HepG2 (cell line): ENCODE measurements at regions not wholly inside any gene's neighbourhood (a gene's known extent, or its start where the extent isn't known, plus 50 kb on each side); places are given as distances from the start of the nearest gene placed in this dataset.

Experiments
- ATAC-seq: fragments of 200-7000 bp; cut with Tn5 transposase; 3 replicates; pipeline ENCODE4 v1.9.1; 2020; ENCODE audit warnings: mild to moderate bottlenecking, moderate library complexity
- BruUV-seq: library from RNA; stranded (reverse); fragments of 400-500 nt; replicated peaks from 2 replicates; lab custom pipeline; 2021; lab: Mats Ljungman, UMichigan
- CTCF ChIA-PET: fragments of 300-600 bp; formaldehyde crosslinking; extraction: SDS; loops from one replicate; lab custom pipeline; 2021; ENCODE audit warnings: low total read pairs, inconsistent platforms, low intra/inter-chr PET ratio; lab: Yijun Ruan, JAX
- POLR2A ChIA-PET: fragments of 350-600 bp; sonication (Branson Sonifier 250); formaldehyde crosslinking; loops from one replicate; lab custom pipeline; 2020; ENCODE audit warnings: antibody characterized with exemption, inconsistent platforms; lab: Yijun Ruan, JAX
- DNase-seq: peaks from one replicate; pipeline ENCODE4 v3.0.0-alpha.2; 2015; ENCODE audit warnings: low spot score
- FAIRE-seq: peaks from 3 replicates; lab custom pipeline; 2011; peaks lifted over from hg19 to GRCh38; lab: Jason Lieb, UNC
- H2AFZ ChIP-seq: one replicate; pipeline ENCODE4 v1.6.1; 2011; ENCODE audit warnings: low read length, inconsistent platforms
- H3K27ac ChIP-seq: fragments of 300-600 bp; 3 replicates; pipeline ENCODE4 v1.8.0; 2011; ENCODE audit warnings: mixed run types, mild to moderate bottlenecking, mixed read lengths, low read length, inconsistent platforms; ENCODE audit not compliant: insufficient read depth; ENCODE audit errors: extremely low read length
- H3K27me3 ChIP-seq, 2 experiments: fragments of 200-600 bp in 1 of 2; 2 replicates in 1 of 2; 3 replicates in 1 of 2; pipeline versions ENCODE4 v1.6.0 to v1.8.0; 2011; ENCODE audit warnings: low read length in 2 of 2, mild to moderate bottlenecking in 2 of 2, moderate library complexity in 2 of 2, inconsistent platforms in 1 of 2; ENCODE audit not compliant: insufficient read depth in 2 of 2, control insufficient read depth in 1 of 2
- H3K36me3 ChIP-seq, 2 experiments: fragments of 200-600 bp in 1 of 2; replicated peaks in 1 of 2; 2 replicates in 1 of 2; 3 replicates in 1 of 2; pipeline versions ENCODE4 v1.5.1 to v1.8.0; 2011; ENCODE audit warnings: low read length in 2 of 2, inconsistent platforms in 1 of 2; ENCODE audit not compliant: insufficient read depth in 2 of 2, control insufficient read depth in 1 of 2
- H3K4me1 ChIP-seq: 2 replicates; pipeline ENCODE4 v1.5.1; 2012; ENCODE audit warnings: low read length, inconsistent platforms; ENCODE audit not compliant: insufficient read depth
- H3K4me2 ChIP-seq: 2 replicates; pipeline ENCODE4 v1.6.0; 2011; ENCODE audit warnings: low read depth, low read length, inconsistent platforms
- H3K4me3 ChIP-seq, 3 experiments: fragments of 200-600 bp in 1 of 3; sonication (generic), shearing (Covaris generic) in 1 of 3; replicated peaks in 1 of 3; 2 replicates each; pipeline ENCODE4 v1.5.1; 2011 to 2016; ENCODE audit warnings: low read length in 3 of 3, inconsistent platforms in 2 of 3, low read depth in 2 of 3, mild to moderate bottlenecking in 2 of 3, control low read depth in 1 of 3, mixed read lengths in 1 of 3; ENCODE audit not compliant: insufficient read depth in 1 of 3
- H3K79me2 ChIP-seq: one replicate; pipeline ENCODE4 v1.6.1; 2011; ENCODE audit warnings: low read length, inconsistent platforms; ENCODE audit not compliant: insufficient read depth
- H3K9ac ChIP-seq: 2 replicates; pipeline ENCODE4 v1.6.0; 2011; ENCODE audit warnings: mild to moderate bottlenecking, low read depth, low read length, inconsistent platforms; ENCODE audit not compliant: insufficient read depth
- H3K9me3 ChIP-seq: 2 replicates; pipeline ENCODE4 v1.5.1; 2012; ENCODE audit warnings: mild to moderate bottlenecking, low read length
- H4K20me1 ChIP-seq: 2 replicates; pipeline ENCODE4 v1.6.0; 2011; ENCODE audit warnings: inconsistent platforms, mild to moderate bottlenecking, low read length, moderate library complexity; ENCODE audit not compliant: insufficient read depth
- AHR ChIP-seq: IDR thresholded peaks from 2 replicates; pipeline ENCODE4 v1.6.1; 2018; ENCODE audit warnings: missing genetic modification reagents, missing compliant biosample characterization
- CENPX ChIP-seq: sonication (generic); formaldehyde crosslinking; IDR thresholded peaks from 2 replicates; pipeline ENCODE4 v1.9.0; 2021; ENCODE audit warnings: mild to moderate bottlenecking, missing genetic modification reagents, moderate library complexity
- CREM ChIP-seq, 2 experiments: sonication (generic) in 1 of 2; formaldehyde crosslinking in 1 of 2; IDR thresholded peaks; 2 replicates each; pipeline versions ENCODE4 v1.4.0 to v1.6.1; 2016 to 2020; ENCODE audit warnings: antibody characterized with exemption in 1 of 2, mild to moderate bottlenecking in 1 of 2, missing genetic modification reagents in 1 of 2
- XRCC5 ChIP-seq: fragments of 200-400 bp; formaldehyde crosslinking; optimal IDR thresholded peaks from 2 replicates; pipeline ENCODE3; 2017; ENCODE audit warnings: mild to moderate bottlenecking, low read length
- ZFP36L1 ChIP-seq: sonication (generic); formaldehyde crosslinking; IDR thresholded peaks from 2 replicates; pipeline ENCODE4 v1.8.0; 2022; ENCODE audit warnings: mild to moderate bottlenecking, missing genetic modification reagents, moderate library complexity
- WGBS: methylation state at CpG from one replicate; pipeline ENCODE4 v1.1.6; 2017; ENCODE audit warnings: low lambda C conversion rate; 5-methylcytosine and 5-hydroxymethylcytosine counted together
- in situ Hi-C: cut with HindIII; loops from 2 replicates; pipeline ENCODE4 v1.10.0; 2017; ENCODE audit warnings: low pct_unique_long_range_greater_than_20kb; ENCODE audit not compliant: extremely low pct_ligation_motif_present
- intact Hi-C: fragments of 100-400 bp; cut with micrococcal nuclease; formaldehyde crosslinking; loops from one replicate; pipeline ENCODE4 v1.10.0; 2022; ENCODE audit not compliant: unreplicated experiment
- TF ChIP-seq, protein P1 (sequence below): sonication (generic); formaldehyde crosslinking; IDR thresholded peaks from 2 replicates; pipeline ENCODE4 v1.5.0; 2020; ENCODE audit warnings: mild to moderate bottlenecking, missing genetic modification reagents
- TF ChIP-seq, protein P2 (sequence below): sonication (generic); formaldehyde crosslinking; IDR thresholded peaks from 2 replicates; pipeline ENCODE4 v1.8.0; 2022; ENCODE audit warnings: mild to moderate bottlenecking, missing genetic modification reagents, borderline replicate concordance
- TF ChIP-seq, protein P3 (sequence below): sonication (generic); formaldehyde crosslinking; IDR thresholded peaks from 2 replicates; pipeline ENCODE4 v1.4.0; 2020; ENCODE audit warnings: missing genetic modification reagents, borderline replicate concordance

DNA sequence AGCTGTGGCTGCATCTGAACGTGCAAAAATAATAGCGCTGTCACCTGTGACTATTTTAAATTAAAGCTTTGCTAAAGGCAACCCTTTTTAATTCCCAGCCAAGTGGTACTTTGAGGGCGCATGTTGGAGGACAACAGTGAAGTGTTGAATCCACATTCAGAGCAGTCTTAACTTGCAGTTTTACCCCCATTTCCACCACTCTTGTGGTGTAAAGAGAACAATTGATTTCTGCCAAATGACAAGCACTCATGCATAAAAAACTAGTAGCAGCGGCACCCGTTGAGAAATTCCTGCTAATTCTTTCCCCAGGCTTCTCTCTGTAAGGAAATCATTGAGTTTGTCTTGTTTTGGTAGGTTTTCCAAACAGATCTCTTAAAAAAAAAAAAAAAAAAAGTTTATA lies 1033.3 kb downstream of the EFNB2 start:
- Histone ChIP-seq H3K79me2 (no peaks in the 10 kb centered on the region), H3K9ac (no peak overlapping the region), H3K36me3 (no peaks in the 10 kb centered on the region), H3K27me3 (no peaks in the 10 kb centered on the region), H3K27ac (no peak overlapping the region), H3K4me1 (no peaks in the 10 kb centered on the region), H3K4me3 (no peak overlapping the region), H3K9me3 (peaks cover 6% of the 10 kb centered on the region; the same call in 1 of the 2 replicates)
- POLR2A ChIA-PET: no interaction called here
- in situ Hi-C loops: no loop called here
- DNase-seq (no peak), ATAC-seq (no peak)
- TF ChIP-seq CENPX (CRISPR knock-in tag) (no peak), AHR (no peak), ZFP36L1 (CRISPR knock-in tag) (no peak), CREM (IDR thresholded peaks at IDR 0.05) (no peak), CREM (CRISPR knock-in tag; IDR thresholded peaks at IDR 0.05) (no peak), XRCC5 (no peak)
- TF ChIP-seq, protein P1, sequence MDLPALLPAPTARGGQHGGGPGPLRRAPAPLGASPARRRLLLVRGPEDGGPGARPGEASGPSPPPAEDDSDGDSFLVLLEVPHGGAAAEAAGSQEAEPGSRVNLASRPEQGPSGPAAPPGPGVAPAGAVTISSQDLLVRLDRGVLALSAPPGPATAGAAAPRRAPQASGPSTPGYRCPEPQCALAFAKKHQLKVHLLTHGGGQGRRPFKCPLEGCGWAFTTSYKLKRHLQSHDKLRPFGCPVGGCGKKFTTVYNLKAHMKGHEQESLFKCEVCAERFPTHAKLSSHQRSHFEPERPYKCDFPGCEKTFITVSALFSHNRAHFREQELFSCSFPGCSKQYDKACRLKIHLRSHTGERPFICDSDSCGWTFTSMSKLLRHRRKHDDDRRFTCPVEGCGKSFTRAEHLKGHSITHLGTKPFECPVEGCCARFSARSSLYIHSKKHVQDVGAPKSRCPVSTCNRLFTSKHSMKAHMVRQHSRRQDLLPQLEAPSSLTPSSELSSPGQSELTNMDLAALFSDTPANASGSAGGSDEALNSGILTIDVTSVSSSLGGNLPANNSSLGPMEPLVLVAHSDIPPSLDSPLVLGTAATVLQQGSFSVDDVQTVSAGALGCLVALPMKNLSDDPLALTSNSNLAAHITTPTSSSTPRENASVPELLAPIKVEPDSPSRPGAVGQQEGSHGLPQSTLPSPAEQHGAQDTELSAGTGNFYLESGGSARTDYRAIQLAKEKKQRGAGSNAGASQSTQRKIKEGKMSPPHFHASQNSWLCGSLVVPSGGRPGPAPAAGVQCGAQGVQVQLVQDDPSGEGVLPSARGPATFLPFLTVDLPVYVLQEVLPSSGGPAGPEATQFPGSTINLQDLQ (CRISPR knock-in tag): no peak
- TF ChIP-seq, protein P2, sequence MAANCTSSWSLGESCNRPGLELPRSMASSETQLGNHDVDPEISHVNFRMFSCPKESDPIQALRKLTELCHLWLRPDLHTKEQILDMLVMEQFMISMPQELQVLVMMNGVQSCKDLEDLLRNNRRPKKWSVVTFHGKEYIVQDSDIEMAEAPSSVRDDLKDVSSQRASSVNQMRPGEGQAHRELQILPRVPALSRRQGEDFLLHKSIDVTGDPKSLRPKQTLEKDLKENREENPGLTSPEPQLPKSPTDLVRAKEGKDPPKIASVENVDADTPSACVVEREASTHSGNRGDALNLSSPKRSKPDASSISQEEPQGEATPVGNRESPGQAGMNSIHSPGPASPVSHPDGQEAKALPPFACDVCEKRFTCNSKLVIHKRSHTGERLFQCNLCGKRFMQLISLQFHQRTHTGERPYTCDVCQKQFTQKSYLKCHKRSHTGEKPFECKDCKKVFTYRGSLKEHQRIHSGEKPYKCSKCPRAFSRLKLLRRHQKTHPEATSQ: no peak
- TF ChIP-seq, protein P3, sequence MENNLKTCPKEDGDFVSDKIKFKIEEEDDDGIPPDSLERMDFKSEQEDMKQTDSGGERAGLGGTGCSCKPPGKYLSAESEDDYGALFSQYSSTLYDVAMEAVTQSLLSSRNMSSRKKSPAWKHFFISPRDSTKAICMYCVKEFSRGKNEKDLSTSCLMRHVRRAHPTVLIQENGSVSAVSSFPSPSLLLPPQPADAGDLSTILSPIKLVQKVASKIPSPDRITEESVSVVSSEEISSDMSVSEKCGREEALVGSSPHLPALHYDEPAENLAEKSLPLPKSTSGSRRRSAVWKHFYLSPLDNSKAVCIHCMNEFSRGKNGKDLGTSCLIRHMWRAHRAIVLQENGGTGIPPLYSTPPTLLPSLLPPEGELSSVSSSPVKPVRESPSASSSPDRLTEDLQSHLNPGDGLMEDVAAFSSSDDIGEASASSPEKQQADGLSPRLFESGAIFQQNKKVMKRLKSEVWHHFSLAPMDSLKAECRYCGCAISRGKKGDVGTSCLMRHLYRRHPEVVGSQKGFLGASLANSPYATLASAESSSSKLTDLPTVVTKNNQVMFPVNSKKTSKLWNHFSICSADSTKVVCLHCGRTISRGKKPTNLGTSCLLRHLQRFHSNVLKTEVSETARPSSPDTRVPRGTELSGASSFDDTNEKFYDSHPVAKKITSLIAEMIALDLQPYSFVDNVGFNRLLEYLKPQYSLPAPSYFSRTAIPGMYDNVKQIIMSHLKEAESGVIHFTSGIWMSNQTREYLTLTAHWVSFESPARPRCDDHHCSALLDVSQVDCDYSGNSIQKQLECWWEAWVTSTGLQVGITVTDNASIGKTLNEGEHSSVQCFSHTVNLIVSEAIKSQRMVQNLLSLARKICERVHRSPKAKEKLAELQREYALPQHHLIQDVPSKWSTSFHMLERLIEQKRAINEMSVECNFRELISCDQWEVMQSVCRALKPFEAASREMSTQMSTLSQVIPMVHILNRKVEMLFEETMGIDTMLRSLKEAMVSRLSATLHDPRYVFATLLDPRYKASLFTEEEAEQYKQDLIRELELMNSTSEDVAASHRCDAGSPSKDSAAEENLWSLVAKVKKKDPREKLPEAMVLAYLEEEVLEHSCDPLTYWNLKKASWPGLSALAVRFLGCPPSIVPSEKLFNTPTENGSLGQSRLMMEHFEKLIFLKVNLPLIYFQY (CRISPR knock-in tag): no peak
- TF ChIP-seq, all 625 proteins: peak for 0
- H2AFZ ChIP-seq: no peak overlapping the region
- intact Hi-C loops: no loop called here
- H4K20me1 ChIP-seq: no peaks in the 10 kb centered on the region
- BruUV-seq: no TSS peak
- CTCF ChIA-PET: no interaction called here
- FAIRE-seq: no peak
- WGBS: 12% methylated on average over 5 of the region's 5 CpGs
- no peak overlapping the region for H3K4me2 ChIP-seq
